ENCODE measurements at regions not wholly inside any gene's neighbourhood (a gene's known extent, or its start where the extent isn't known, plus 50 kb on each side); places are given as distances from the start of the nearest gene placed in this dataset.

DNA sequence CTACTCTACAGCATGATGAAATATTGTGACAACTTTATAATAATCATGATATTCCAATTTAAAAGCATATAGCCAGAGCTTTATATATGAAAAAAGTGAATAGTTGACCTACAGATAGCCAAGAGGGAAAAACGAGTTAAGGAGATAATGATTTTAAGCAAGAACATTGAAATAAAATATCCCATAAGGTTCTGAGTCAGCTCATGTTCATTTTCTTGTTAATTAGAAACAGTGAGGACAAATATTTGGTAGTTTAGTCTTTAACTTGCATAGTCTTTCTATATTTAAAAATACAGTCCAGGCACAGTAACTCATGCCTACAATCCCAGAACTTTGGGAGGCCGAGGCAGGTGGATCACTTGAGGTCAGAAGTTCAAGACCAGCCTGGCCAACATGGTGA, 55.8 kb upstream of the CDH6 start:
- no peak for DNase-seq (ENCODE audit: low read depth)

DNA sequence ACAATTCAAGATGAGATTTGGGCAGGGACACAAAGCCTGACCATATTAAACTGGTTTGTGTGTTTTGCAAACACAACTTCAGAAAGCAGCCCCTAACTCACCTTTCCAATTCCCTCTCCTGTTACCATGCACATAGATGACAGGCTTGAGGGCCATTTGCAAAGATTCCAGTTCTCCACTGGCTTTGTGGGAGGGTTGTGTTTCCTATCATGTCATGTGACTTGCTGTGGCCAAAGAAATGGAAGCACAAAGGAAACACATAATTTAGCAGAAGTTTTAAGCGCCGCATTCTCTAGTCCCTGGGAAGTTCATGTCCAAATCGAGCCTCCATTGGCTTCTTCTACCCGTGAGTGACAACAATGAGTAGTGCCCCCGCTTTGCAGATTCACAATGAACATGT, 57.9 kb upstream of the CDH6 start:
- DNase-seq (ENCODE audit: low read depth), result no peak

DNA sequence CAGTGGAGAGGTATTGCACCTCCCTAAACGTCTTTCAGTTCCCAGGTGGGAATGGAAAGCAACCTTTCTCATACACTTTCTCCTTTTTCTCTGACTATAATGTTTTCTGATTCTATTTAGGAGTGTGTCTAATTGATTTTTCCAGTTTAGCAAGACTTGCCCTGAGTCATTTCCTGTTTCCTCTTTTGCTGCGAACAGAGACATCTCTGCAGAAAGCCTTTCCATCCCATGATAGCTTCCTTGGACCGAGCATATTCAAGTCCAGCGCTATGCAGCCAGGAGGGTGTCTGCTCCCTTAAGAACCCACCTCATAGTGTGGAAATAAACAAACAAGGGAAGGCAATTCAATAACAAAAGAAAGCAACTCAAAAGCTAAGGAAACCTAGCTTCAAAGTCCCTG, 60.0 kb upstream of the CDH6 start:
- DNase-seq (ENCODE audit: low read depth), result no peak

DNA sequence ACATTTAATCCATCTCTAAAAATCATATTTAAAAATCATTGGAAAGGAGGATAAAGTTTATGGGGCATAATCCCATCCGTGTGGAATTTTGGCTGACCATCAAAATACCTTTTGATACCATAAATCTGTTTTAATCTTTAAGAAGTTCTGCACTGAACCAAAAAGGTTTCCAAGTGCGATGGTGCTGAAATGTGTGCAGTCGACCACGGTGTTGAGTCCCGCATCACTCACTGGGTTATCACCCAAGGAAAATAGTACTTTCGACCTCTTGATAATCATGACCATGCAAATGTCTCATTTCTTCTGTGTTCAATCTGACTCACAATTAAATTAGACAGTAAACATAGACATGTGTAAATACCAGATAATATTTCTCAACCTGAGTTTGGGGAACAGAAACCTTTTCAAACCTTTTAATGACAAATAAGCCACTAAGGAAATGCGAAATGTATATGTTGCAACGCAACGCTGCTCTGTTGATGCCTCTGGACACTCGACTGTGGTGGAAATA, 62.0 kb upstream of the CDH6 start:
- DNase-seq (ENCODE audit: low read depth), result no peak

DNA sequence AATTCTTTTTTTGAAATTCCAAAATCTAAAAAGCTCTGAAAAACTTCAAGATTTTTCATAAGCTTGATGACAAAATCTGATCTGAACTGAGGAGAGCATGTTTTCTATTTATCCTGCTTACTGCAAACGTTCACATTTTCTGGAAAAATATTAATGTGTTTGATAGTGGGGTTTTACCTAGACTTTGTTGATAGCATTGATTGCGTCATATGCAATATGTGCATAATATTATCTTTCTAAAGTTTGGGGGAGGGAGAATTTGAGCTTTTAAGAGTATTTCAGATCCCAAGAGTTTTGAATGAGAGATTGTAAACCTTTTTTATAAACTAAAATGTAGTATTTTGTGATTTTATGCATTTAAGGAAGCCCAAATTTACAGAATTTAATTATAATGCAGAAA, 62.8 kb upstream of the CDH6 start:
- DNase-seq (ENCODE audit: low read depth), result no peak

DNA sequence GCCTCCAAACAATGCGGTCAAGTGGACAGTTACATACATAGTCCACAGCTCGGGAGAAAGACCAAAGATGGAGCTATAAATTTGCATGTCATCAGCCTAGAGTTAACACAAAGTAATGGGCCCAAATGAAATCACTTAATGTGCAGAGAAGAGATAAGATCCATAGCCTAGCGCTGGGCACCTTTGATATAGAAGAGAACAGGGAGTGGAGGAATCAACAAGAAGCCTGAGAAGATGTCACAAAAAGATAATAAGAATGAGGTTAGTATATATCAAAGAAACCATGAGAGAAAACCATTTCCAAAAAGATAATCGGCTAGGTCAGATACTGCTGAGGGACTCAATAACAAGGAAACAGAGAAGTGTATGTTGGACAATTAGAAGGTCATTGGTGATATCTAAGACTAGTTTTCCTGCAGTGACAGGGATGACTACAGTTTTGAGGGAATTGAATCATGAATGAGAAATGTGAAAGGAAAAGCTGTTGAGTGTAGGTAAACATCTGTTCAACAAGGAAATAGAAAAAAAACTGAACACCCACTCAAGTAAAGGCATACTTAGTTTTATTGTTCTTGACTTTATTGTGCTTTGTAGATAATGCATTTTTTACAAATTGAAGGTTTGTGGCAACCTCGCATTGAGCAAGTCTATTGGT, 68.7 kb upstream of the CDH6 start:
- DNase-seq (ENCODE audit: low read depth), result no peak

DNA sequence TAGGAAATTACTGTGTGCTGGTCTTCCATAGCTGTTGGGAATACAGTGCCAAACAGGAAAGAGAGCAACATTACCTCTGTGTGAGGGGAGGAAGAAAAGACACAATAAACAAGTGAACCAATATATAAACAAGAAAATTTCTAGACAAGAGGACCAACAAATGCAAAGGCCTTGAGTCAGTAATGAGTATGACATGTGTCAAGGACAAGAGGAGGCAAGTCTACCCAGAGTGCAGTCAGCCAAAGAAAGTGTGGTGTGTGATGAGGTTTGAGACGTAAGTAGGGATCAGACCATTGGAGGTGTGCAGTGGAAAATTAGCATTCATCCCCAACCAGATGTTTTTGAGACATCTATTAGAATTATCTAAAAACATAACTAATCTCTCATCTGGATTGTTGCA, 69.5 kb upstream of the CDH6 start:
- no peak for DNase-seq (ENCODE audit: low read depth)

DNA sequence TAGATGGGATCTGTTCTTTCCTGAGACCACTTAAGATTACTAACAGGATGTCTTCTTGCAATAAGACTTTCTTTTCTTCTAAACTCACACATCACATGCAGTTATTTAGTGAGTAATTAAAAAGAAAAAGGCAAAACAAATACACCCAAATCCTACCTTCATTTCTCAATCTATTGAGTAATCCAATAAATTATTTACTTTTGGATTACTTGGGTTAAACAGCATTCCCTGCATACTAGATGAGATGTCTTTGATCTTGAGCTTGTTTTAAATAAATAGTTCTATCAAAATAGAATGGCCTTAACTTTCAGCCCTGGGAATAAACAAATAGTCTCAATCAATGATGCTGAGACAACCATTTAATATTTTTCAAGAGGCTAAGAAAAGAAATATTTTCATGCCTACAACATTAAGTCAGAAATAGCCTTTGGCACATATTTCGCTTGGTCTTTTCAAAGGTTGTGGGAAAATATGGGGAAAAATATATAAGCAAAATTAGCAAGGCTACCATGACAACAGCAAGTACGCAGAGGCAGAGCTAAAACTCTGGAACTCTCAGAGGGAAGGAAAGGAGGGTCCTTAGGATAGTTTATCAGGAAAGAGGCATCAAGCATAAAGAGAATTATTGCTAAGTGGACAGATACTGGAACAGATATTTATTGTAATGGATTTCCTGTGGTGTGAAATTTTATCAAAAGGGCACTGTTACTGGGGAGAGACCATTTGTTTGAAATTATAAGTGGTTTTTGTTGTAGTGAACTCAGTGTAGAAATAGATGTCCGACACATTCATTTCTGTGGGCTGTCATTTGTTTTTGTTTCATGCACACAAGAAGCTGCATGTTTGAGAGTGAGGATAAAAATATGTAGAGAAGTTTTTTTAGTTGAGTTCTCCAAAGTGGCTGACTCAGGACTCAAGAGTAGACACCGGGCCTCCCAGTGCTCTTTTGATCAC, 70.2 kb upstream of the CDH6 start:
- DNase-seq (ENCODE audit: low read depth), result no peak

DNA sequence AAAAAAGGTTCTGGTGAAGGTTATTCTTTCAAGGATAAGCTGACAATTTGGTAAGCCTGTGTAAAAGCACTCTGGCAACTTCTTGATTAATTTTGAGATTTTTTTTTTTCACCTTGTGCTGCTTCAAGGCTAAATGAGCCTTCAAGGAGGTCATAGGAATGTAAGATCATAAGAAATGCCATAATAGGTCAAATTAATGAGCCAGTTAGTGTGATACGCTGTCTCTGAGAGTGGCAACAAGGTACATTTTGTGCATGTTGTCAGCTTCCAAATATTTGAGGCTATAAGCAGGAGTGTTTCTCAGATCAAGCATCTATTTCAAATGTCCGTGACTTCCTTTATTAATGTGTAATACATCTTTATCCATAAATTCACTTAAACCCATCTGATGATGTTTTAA, 72.3 kb upstream of the CDH6 start:
- DNase-seq (ENCODE audit: low read depth), result no peak

DNA sequence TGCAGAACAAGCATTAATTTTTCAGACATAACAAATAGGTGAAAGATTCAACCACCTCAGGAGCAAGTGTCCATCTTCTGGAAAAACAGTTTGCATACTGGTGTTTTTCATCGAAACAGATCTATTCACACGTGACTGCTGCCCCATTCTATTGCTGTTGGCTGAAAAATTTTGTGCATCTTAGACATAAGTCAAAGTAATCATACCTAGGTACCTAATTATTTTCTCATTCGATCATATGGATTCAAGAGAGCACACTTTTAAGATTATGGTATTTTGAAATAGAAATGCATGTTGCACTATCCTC, 72.9 kb upstream of the CDH6 start:
- no peak for DNase-seq (ENCODE audit: low read depth)

DNA sequence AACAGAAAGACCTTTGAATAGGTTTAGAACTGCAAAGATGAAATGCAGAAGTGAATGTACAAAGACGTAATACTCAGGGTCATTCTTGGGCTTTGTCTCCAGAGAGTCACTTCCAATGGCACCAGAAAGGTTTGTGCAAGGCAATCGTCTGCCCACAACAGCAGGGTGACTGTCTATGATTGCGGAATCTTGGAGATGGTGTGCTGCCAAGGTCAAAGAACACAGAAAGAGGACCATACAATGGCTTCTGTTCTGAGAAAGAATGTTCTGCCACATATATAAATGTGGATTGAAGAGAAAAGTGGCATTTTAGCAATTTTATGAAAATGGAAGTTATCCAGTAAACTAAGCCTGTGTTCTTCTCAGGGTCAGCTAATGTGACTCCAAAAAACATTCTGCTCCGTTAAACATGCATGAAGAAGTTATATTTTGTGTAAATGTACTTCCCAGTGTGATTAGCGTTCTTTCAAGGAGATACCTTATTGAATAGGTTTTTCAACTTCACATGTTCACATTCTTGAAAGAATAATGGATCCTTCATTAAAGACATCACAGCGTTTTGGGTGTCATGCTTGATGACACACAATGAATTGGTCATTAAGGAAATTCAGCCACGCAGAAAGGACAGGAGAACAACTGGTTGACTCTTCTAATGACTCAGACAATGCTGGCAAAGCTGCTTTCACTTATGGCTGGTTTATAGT, 73.4 kb upstream of the CDH6 start:
- DNase-seq (ENCODE audit: low read depth), result no peak

DNA sequence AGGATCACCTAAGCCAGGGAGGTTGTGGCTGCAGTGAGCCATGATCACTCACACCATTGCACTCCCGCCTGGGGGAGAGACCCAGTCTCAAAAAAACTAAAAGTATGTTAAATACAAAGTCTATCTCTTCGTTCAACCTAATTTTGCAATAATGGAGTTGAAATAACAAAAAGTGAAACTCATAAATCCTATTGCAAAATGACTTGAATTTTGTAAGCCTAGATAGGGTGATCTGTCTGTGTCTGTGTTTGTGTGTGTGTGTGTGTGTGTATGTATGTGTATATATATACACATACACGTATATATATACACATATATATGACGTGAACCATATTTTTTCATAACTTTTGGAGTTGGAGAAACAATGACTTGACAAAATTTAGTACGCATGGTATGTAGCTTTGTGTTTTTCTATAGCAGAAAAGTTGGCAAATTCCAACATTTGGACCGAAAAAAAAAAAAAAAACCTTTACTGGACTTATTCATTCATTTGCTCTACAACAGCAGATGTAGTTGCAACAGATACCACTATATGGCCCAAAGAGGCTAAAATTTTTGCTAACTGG, 76.9 kb upstream of the CDH6 start:
- no peak for DNase-seq (ENCODE audit: low read depth)

DNA sequence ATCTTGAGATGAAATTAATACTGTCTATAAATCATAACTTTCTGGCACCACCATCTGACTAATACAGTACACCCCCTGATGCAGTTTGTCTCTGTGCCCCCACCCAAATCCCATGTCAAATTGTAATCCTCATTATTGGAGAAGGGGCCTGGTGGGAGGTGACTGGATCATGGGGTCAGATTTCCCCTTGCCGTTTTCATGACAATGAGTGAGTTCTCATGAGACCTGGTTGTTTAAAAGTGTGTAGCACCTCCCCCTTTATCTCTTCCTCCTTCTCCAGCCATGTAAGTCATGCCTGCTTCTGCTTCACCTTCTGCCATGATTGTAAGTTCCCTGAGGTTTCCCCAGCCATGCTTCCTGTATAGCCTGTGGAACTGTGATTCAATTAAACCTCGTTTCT, 78.7 kb upstream of the CDH6 start:
- no peak for DNase-seq (ENCODE audit: low read depth)

DNA sequence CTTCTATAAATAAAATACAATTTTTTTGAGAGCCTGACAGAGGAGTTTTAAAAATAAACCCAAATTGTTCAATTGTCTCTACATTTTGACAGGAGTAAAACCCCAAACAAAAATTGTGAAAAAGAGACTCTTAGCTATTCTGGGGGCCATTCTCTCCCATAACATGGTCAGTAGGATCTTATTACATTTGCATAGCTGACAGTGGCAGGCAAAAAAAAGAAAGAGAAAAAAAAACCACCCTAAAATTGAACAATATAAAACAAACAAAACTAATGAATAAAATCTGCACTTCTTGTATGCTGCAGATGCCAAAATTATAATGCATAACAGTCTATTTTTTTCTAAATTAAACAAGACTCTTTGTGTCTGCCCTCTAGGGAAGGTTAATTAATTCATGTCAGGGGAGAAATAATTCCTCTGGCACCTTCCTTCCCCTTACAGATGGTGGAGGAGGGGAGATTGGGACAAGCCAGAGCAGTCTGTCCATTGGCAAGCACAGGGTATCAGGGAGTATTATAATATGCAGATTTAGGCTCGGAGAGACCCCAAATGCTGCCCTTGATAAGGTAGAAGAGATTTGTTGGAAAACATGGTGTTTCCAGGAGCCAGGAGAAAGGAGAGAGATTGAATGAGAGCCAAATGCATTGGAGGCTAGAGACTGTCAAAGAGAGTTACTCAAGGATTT, 79.7 kb upstream of the CDH6 start:
- DNase-seq (ENCODE audit: low read depth), result no peak

DNA sequence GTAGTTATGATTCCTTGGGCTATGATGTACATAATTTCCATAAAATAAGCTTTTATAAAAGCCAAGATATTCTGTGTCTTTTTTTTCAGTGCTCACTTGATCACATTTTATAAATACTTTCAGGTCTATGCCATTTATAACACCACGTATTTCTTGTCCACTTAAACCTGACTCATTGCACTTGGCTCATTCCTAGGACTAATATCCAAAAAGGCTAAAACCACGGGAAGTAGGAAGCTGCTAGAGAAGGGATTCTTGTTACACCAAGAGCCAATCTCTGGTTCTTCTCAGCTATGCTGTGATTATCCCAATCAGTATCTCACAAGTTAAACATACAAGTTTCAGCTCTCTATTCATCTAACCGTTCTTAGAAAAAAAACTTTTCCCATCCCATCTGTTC, 80.4 kb upstream of the CDH6 start:
- peak; percentile 31 for DNase-seq (ENCODE audit: low read depth)

DNA sequence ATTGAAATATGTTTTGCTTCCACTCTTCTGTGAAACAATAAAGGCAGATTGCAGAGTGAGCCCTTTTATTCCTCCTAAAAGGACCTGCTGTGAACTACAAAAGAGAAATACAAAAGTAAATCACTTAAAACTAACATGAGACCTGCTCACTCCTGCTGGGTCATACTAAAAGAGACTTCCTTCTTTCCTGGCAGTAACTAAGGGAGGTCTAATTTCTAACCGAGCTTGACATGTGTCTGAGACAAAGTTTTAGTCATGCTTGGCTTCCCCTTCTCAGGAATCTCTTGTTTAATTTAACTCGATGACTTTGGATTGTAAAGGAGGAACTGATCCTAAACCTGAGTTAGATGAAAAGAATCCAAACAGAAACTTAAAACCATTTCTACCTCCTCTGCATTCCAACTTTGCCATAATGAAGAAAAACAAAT, 86.4 kb upstream of the CDH6 start:
- no peak for DNase-seq (ENCODE audit: low read depth)

DNA sequence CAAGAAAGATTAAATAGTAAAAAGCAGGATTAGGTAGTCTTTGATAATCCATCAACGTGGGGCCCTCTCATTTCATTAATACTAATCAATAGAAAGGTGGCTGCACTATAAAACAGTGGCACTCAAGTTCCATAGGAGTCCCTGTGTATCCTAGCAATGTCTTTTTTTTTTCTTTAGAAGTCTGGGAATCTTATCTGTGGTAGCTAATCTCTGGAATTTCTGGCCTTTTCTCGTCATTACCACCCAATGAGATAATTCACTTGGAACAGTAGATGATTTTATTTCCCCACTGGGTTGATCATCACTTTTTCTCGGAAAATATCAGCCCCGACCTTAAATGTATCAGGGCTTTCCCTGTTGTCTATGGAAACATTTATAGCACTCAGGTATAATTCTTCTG, 86.8 kb upstream of the CDH6 start:
- DNase-seq (ENCODE audit: low read depth), result no peak

DNA sequence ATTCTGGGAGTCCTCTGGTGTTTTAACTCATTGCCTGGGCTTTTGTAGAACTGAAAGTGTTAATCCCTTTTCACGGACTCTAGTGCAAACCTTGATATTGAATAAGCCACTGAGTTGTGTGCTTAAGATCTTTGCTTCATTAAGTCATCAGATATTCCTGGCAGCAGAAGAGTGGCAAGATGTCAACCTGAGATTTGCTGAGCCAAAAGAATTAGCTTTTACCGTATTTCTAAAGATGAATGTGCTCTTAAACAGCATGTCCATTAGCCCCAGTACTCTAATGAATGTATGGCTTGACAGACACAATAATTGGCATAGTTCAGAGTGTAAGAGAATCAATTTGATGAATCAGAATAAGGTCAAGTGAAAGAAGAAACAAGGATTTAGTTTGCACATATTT, 87.2 kb upstream of the CDH6 start:
- no peak for DNase-seq (ENCODE audit: low read depth)

DNA sequence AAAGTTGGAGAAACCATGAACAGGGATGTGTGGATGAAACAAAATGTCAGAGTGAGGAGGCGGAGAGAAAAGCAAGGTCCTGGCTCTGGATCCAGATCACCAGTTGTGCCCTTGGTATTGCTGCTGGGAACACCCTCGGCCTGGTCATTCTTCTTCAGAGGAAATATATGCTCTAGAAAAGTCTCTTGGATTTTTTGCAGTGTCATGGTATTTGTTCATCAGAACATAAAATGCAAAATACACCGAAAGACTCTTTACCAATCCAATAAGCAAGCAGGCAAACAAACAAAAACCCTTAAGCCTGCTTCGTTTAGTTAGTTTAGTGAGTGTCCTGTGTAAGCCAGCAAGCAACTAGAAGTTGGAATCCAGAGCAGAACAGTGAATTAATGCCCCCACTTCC, 88.7 kb upstream of the CDH6 start:
- DNase-seq (ENCODE audit: low read depth), result no peak

DNA sequence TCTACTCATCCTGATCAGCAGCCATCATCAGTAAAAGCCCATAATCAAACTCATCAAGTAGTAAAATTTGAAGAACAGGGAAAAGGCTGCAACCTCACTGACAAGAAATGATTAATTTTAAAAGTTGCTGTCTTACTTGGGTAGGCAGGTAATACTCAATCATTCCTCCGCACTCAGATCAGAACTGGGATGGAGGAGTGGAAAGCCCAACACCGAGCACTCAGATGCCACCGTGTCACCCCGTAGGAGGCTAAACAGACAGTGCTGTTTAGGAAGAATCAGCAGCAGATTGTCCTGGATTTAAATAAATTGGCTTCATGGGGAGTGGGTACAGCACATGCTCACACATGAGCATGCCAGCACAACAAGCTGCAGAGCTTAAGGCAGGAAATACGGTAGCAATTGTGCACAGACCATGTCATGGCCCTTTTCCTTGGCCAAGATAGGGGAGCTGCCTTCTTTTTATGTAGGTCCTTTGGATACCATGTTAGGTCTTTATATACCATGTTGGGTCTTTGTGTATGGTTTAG, 92.6 kb upstream of the CDH6 start:
- DNase-seq (ENCODE audit: low read depth), result no peak

DNA sequence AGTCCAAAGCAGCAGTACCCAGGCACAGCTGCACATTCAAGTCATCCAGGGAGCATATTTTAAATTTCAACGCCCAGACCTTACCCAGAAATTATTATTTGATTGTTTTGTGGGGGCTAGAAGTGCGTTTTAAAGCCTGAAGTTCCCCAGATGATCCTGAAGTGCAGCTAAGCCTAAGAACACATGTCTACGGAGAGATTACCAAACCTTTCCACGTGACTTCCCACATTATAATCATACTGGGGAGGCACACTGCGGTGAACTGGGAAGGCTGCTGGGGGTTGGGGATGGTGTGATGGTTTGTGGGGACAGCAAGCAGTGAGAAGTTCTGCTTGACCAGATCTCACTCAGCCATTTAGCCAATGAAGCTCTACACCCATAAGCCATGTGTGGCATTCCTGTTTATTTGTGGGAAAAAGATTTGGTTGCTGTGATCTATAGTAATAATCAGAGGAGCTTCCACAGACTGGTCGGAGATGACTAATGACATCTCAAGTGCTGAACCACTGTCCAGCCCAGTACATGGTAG, 93.4 kb upstream of the CDH6 start:
- DNase-seq (ENCODE audit: low read depth), result no peak

DNA sequence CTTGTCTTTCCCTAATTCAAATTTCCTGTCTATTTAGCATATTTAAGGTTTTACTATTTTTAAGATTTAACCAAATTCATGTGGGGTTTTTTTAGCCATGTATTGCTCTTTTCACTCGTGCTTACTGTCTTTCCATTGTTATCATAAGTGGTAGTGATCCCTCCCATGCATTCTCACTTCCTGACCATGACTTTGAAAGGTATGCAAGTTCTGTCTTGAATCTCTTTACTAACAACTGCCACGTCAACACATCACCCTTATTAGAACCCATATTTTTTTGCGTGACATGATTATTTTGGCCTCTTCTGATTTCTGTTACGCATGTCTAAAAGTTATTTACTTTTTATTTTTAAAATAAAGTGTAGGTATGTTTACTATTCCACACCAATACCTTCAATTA, 94.7 kb upstream of the CDH6 start:
- no peak for DNase-seq (ENCODE audit: low read depth)

All from stromal cell of bone marrow (primary cell).